GM12878 (cell line): ENCODE measurements at regions not wholly inside any gene's neighbourhood (a gene's known extent, or its start where the extent isn't known, plus 50 kb on each side); places are given as distances from the start of the nearest gene placed in this dataset.

Source experiments
- ATAC-seq: fragments of 200-7000 bp; cut with Tn5 transposase; 3 replicates; pipeline ENCODE4 v1.9.1; 2020; ENCODE audit warnings: mild to moderate bottlenecking, moderate library complexity
- BruUV-seq: library from RNA; stranded (reverse); fragments of 400-500 nt; replicated peaks from 2 replicates; lab custom pipeline; 2021; lab: Mats Ljungman, UMichigan
- CTCF ChIA-PET: fragments of 300-600 bp; sonication (Branson Sonifier 250); formaldehyde crosslinking; extraction: SDS; loops from one replicate; lab custom pipeline; 2021; ENCODE audit warnings: inconsistent platforms; lab: Yijun Ruan, JAX
- POLR2A ChIA-PET: fragments of 350-600 bp; formaldehyde crosslinking; extraction: SDS; loops from one replicate; lab custom pipeline; 2021; ENCODE audit warnings: inconsistent platforms; lab: Charles Lee
- RAD21 ChIA-PET: fragments of 300-600 bp; sonication (Branson Sonifier 250); formaldehyde crosslinking; loops from one replicate; lab custom pipeline; 2023; ENCODE audit warnings: antibody characterized with exemption; ENCODE audit not compliant: unreplicated experiment; lab: Charles Lee
- SMC1A ChIA-PET: fragments of 300-600 bp; sonication (Branson Sonifier 250); formaldehyde crosslinking; loops from one replicate; lab custom pipeline; 2023; ENCODE audit not compliant: unreplicated experiment, uncharacterized antibody; lab: Charles Lee
- DNase-seq: peaks from one replicate; pipeline ENCODE4 v3.0.0-alpha.2; 2011; ENCODE audit warnings: low read depth, low spot score
- FAIRE-seq: peaks from 3 replicates; lab custom pipeline; 2011; peaks lifted over from hg19 to GRCh38; lab: Jason Lieb, UNC
- H2AFZ ChIP-seq: 2 replicates; pipeline ENCODE4 v1.6.0; 2011; ENCODE audit warnings: low read depth, low read length, control low read depth; ENCODE audit not compliant: control insufficient read depth
- H3K27ac ChIP-seq: 2 replicates; pipeline ENCODE4 v1.5.1; 2011; ENCODE audit warnings: control low read depth; ENCODE audit not compliant: control insufficient read depth, insufficient read depth
- H3K27me3 ChIP-seq, 2 experiments: replicated peaks in 1 of 2; 2 replicates each; pipeline versions ENCODE4 v1.6.0 to v1.6.1; 2011; ENCODE audit warnings: low read length in 1 of 2; ENCODE audit not compliant: control insufficient read depth in 2 of 2, insufficient read depth in 2 of 2
- H3K36me3 ChIP-seq, 2 experiments: 2 replicates each; pipeline ENCODE4 v1.5.1; 2011; ENCODE audit warnings: low read length in 1 of 2; ENCODE audit not compliant: control insufficient read depth in 2 of 2, insufficient read depth in 2 of 2
- H3K4me1 ChIP-seq: 2 replicates; pipeline ENCODE4 v1.6.1; 2011; ENCODE audit warnings: mild to moderate bottlenecking, low read length, moderate library complexity, mixed read lengths; ENCODE audit not compliant: control insufficient read depth, insufficient read depth
- H3K4me2 ChIP-seq: 2 replicates; pipeline ENCODE4 v1.6.0; 2011; ENCODE audit warnings: control low read depth; ENCODE audit not compliant: control insufficient read depth, insufficient read depth
- H3K4me3 ChIP-seq: fragments of 200-600 bp; sonication (generic); 2 replicates; pipeline ENCODE4 v1.5.1; 2016
- H3K79me2 ChIP-seq: 2 replicates; pipeline ENCODE4 v1.6.0; 2011; ENCODE audit warnings: low read length; ENCODE audit not compliant: control insufficient read depth, insufficient read depth
- H3K9ac ChIP-seq: 2 replicates; pipeline ENCODE4 v1.8.0; 2011; ENCODE audit warnings: low read length, control low read depth, mixed read lengths; ENCODE audit not compliant: control insufficient read depth, insufficient read depth
- H3K9me3 ChIP-seq: replicated peaks from 3 replicates; pipeline ENCODE4 v1.5.1; 2011; ENCODE audit warnings: mild to moderate bottlenecking, low read length; ENCODE audit not compliant: control insufficient read depth, insufficient read depth
- H4K20me1 ChIP-seq: 2 replicates; pipeline ENCODE4 v1.6.0; 2011; ENCODE audit not compliant: control insufficient read depth, insufficient read depth
- BCLAF1 ChIP-seq: fragments of 450-650 bp; IDR thresholded peaks from 2 replicates; pipeline ENCODE4 v1.6.1; 2017; ENCODE audit warnings: antibody characterized with exemption, mild to moderate bottlenecking, moderate library complexity
- KAT2A ChIP-seq: conservative IDR thresholded peaks from 2 replicates; pipeline ENCODE4 v1.6.1; 2011; ENCODE audit warnings: low read depth, low read length; ENCODE audit not compliant: control insufficient read depth
- MLLT1 ChIP-seq: fragments of 450-650 bp; IDR thresholded peaks from 2 replicates; pipeline ENCODE4 v1.6.1; 2016; ENCODE audit warnings: mild to moderate bottlenecking
- NR2C2 ChIP-seq: IDR thresholded peaks from 2 replicates; pipeline ENCODE4 v1.6.1; 2011; ENCODE audit warnings: borderline replicate concordance, low read depth; ENCODE audit not compliant: control insufficient read depth, insufficient read length
- NRF1 ChIP-seq: conservative IDR thresholded peaks from 2 replicates; pipeline ENCODE4 v1.6.1; 2011; ENCODE audit warnings: mild to moderate bottlenecking, low read depth, low read length, improper control_type of control experiment
- POLR2AphosphoS2 ChIP-seq: IDR thresholded peaks from 2 replicates; pipeline ENCODE4 v1.6.1; 2011; ENCODE audit warnings: low read depth, mild to moderate bottlenecking, low read length, improper control_type of control experiment, moderate library complexity
- YY1 ChIP-seq: IDR thresholded peaks from 2 replicates; pipeline ENCODE4 v1.6.1; 2011; ENCODE audit warnings: low read depth, mild to moderate bottlenecking, low read length
- ZNF622 ChIP-seq: fragments of 450-650 bp; IDR thresholded peaks from 2 replicates; pipeline ENCODE4 v1.6.1; 2017; ENCODE audit warnings: mild to moderate bottlenecking, inconsistent platforms
- WGBS: methylation state at CpG from one replicate; pipeline ENCODE4 v1.1.6; 2016; ENCODE audit warnings: low lambda C conversion rate; ENCODE audit not compliant: insufficient replicate concordance, insufficient coverage; ENCODE audit errors: missing lambda C conversion rate; 5-methylcytosine and 5-hydroxymethylcytosine counted together
- in situ Hi-C: fragments of 300-500 bp; cut with MboI; formaldehyde crosslinking; loops from 9 replicates; pipeline ENCODE4 v1.14.3; 2018; ENCODE audit warnings: mixed read lengths
- intact Hi-C: fragments of 100-400 bp; cut with micrococcal nuclease; formaldehyde crosslinking; loops from one replicate; pipeline ENCODE4 v1.14.2; 2022; ENCODE audit not compliant: unreplicated experiment

- no peaks in the 10 kb centered on the region for H3K36me3 ChIP-seq
- intact Hi-C loops (no loop called here), in situ Hi-C loops (no loop called here)
- H2AFZ ChIP-seq: no peak overlapping the region
- H3K9ac ChIP-seq: no peak overlapping the region
- peaks cover 0 to 6% of the 10 kb centered on the region in 2 experiments; a peak in 3 of 4 replicates for H3K27me3 ChIP-seq
- TF ChIP-seq KAT2A (no peak), NR2C2 (no peak), YY1 (no peak), MLLT1 (no peak), NRF1 (no peak), BCLAF1 (no peak), ZNF622 (no peak), POLR2AphosphoS2 (no peak)
- DNase-seq (no peak), ATAC-seq (no peak), FAIRE-seq (no peak)
- no peak overlapping the region for H3K27ac ChIP-seq
- ChIA-PET CTCF (no interaction called here), SMC1A (no interaction called here), RAD21 (no interaction called here), POLR2A (no interaction called here)
- H3K4me2 ChIP-seq: no peak overlapping the region
- no peaks in the 10 kb centered on the region for H4K20me1 ChIP-seq
- no peaks in the 10 kb centered on the region; the same call in 2 of the 3 replicates for H3K9me3 ChIP-seq
- no peak overlapping the region for H3K4me3 ChIP-seq
- H3K4me1 ChIP-seq: no peaks in the 10 kb centered on the region
- H3K79me2 ChIP-seq: no peaks in the 10 kb centered on the region
- BruUV-seq: no TSS peak
- 54% methylated on average over 50 of the region's 54 CpGs for WGBS
These were observed 597.9 kb upstream of the SGCD start for GRCh38 chr5:155728857-155729683.
